Right renal pelvis (tissue), 4 donors: ENCODE measurements at regions not wholly inside any gene's neighbourhood (a gene's known extent, or its start where the extent isn't known, plus 50 kb on each side); places are given as distances from the start of the nearest gene placed in this dataset.
"Not testable (repeated sequence)": the region's sequence is repeated elsewhere in the genome, so short reads cannot be mapped to it uniquely, and the experiment has no call there.

Source experiments
- DNase-seq, 4 donors: peaks; one replicate each; pipeline ENCODE4 v3.0.0-alpha.2; 2013; ENCODE audit warnings: low read depth in 4 of 4, low spot score in 3 of 4, missing footprints in 1 of 4

GRCh38 chrX:45842926-45843315, 642.2 kb upstream of the DIPK2B start:
- DNase-seq: no peak

- DNase-seq: no peak
Observed at GRCh38 chrX:45842207-45842925, 641.7 kb upstream of the DIPK2B start.

- DNase-seq: no peak
Observed at GRCh38 chrX:45840411-45840950, 639.8 kb upstream of the DIPK2B start.

GRCh38 chrX:45830343-45830742, 629.7 kb upstream of the DIPK2B start:
- no peak for DNase-seq

- DNase-seq: no peak
Observed at GRCh38 chrX:45824471-45824870, 623.8 kb upstream of the DIPK2B start.

GRCh38 chrX:45823536-45823935, 622.9 kb upstream of the DIPK2B start:
- no peak for DNase-seq

- DNase-seq: no peak
Observed at GRCh38 chrX:45822124-45822523, 621.4 kb upstream of the DIPK2B start.

GRCh38 chrX:45818913-45819312, 618.2 kb upstream of the DIPK2B start:
- DNase-seq: no peak

GRCh38 chrX:45815441-45815840, 614.8 kb upstream of the DIPK2B start:
- no peak for DNase-seq

GRCh38 chrX:45811326-45811725, 610.6 kb upstream of the DIPK2B start:
- DNase-seq: no peak

GRCh38 chrX:45807572-45808425, 607.1 kb upstream of the DIPK2B start:
- no peak for DNase-seq

- no peak for DNase-seq
Observed at GRCh38 chrX:45806410-45807121, 605.9 kb upstream of the DIPK2B start.

- no peak for DNase-seq
Observed at GRCh38 chrX:45804276-45804675, 603.6 kb upstream of the DIPK2B start.

GRCh38 chrX:45803383-45803921, 602.8 kb upstream of the DIPK2B start:
- DNase-seq: no peak

GRCh38 chrX:45801554-45801953, 600.9 kb upstream of the DIPK2B start:
- no peak for DNase-seq

GRCh38 chrX:45800746-45801453, 600.2 kb upstream of the DIPK2B start:
- not testable (repeated sequence) for DNase-seq

GRCh38 chrX:45799576-45799975, 598.9 kb upstream of the DIPK2B start:
- no peak for DNase-seq

- DNase-seq: no peak
Observed at GRCh38 chrX:45795546-45795945, 594.9 kb upstream of the DIPK2B start.

- no peak for DNase-seq
Observed at GRCh38 chrX:45794995-45795337, 594.3 kb upstream of the DIPK2B start.

- DNase-seq: no peak
Observed at GRCh38 chrX:45794323-45794994, 593.8 kb upstream of the DIPK2B start.
